ENCODE measurements at regions not wholly inside any gene's neighbourhood (a gene's known extent, or its start where the extent isn't known, plus 50 kb on each side); places are given as distances from the start of the nearest gene placed in this dataset.
"Not testable (repeated sequence)": the region's sequence is repeated elsewhere in the genome, so short reads cannot be mapped to it uniquely, and the experiment has no call there.

DNA sequence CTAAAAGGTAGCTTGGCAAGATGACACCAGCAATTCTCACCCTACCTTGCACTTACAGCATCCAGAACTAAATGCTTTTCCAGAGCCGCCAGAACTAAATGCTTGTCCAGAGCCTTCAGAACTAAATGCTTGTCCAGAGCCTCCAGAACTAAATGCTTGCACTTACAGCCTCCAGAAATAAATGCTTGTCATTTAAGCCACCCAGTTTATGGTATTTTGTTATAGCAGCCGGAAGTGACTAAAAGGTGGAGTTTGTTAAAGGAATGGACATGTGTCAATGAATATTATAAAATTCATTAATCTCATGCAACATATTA, 133.5 kb downstream of the GPX5 start:
- no peak for DNase-seq

DNA sequence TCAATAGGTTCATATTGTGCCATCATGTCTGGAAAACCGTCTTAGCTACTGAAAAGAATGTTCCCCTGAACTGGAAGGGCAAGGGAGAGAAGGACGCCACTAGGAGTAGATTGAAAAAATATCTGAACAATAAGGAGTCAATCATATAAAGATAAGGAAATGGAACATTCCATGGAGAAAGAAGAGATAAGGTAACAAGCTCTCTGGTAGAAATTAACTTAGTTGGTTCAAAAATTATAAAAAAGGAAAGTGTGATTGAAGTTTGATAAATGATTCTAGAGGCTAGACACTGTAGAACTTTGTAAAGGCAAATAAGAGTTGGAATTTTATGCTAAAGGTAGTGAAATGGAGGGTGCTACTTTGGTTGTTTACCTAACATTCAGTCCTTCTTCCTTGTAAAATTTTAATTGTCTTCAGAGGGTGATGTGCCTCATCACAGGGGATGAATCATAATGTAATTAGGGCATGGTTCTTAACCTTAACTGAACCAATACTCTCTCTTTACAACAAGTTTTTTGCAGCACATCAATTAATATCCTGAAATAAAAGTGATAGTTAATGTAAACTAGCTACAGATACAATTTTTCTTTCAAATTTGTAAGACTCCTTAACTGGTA, 135.5 kb downstream of the GPX5 start:
- no peak for DNase-seq

DNA sequence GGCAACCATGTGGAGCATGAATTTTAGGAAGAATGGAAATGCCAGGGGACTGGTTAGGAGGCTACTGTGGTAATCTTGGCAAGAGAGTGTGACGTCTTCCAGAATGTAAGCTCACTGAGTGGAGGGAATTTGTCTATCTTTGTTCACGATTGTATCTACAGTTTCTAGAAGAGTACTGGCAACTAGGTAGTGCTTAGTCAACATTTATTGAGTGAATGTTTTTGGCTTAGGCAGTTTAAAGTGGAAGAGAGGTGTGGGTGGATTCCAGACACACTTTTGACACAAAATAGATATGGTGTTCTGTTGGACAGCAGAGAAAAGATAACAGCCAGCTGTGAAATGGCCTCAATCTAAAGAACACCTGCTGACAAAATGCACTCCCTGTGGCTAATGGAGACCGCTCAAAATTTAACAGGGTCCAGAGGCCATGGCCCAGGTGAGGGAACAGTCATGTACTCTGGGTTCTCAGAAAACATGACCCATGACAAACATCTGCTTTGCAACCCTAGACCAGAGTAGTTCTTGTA, 139.3 kb downstream of the GPX5 start:
- DNase-seq: no peak

DNA sequence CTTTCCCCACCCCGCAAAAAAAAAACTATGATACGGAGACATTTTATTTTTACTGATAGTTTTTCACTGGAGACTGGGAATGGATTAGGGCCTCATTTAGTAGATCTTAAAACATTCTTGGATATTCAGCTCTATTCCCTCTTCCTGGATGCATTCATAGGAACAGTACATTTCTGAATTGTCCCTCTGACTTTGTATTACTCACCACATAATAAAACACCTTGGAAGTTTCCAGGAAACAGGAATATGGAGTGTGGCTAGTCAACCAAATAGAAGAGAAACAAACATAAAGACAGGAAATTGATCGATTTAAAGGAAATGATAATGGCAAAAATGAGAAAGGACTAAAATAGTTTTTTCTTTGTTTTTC, 147.7 kb downstream of the GPX5 start:
- no peak for DNase-seq

DNA sequence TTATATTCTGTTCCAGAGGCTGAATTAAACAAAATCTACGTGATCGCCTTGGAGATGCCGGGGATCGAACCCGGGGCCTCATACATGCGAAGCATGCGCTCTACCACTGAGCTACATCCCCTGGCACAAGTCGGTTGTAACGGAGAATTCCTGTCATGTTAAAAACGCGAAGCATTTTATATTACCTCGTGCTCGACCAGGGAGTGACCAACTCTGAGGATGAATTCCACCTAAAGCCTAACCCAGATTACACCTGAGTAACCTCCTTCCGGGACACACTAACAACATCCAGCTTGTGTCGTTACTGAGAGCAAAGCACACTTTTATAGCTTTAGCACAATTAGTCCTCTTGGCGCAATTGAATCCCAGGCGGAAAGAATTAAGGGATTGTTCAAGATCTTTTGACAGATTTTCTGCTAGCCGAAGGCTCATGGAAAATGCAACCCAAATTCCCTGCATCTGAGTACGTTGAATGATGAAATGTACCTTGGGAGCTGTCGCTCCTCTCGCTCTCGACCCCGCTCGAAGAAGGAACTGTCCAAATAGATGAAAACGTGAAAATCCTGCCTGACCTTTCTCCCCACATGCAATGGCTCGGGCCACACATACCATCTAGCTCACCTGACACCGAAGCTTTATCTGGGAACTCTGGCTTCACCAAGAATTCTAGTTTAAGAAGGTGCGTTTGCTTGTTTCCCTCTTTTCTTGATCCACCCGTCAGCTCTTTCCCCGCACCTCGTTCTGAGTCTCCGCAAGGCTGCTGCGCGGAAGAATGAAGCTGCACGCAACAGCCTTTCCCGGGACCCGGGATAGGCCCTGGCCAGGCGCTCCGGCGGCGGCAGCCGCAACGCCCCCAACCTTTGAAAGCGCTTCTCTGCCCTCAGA, 148.3 kb downstream of the GPX5 start:
- DNase-seq: peak; percentile 8

DNA sequence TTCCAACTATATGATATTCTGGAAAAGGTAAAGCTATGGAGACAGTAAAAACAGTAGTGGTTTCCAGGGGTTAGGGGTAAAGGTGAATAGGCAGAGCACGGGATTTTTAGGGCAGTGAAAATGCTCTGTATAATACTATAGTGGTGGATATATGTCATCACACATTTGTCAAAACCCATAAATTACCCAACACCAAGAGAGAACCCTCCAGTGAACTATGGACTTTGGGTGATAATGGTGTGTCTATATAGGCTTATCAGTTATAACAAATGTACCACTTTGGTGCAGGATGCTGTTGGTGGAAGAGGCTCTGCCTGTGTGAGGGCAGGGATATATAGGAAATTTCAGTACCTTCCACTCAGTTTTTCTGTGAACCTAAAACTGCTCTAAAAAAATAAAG, 149.9 kb downstream of the GPX5 start:
- DNase-seq: no peak

DNA sequence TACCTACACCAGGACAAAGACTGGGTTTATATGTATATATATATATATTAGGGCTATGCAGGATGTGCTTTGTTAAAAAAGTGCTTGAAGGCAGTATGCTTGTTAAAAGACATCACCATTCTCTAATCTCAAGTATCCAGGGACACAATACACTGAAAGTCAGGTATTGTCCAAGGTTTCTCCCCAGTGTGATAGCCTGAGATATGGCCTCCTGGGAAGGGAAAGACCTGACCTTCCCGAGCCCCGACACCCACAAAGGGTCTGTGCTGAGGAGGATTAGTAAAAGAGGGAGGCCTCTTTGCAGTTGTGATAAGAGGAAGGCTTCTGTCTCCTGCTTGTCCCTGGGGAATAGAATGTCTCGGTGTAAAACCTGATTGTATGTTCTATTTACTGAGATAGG, 156.9 kb downstream of the GPX5 start:
- DNase-seq: no peak

DNA sequence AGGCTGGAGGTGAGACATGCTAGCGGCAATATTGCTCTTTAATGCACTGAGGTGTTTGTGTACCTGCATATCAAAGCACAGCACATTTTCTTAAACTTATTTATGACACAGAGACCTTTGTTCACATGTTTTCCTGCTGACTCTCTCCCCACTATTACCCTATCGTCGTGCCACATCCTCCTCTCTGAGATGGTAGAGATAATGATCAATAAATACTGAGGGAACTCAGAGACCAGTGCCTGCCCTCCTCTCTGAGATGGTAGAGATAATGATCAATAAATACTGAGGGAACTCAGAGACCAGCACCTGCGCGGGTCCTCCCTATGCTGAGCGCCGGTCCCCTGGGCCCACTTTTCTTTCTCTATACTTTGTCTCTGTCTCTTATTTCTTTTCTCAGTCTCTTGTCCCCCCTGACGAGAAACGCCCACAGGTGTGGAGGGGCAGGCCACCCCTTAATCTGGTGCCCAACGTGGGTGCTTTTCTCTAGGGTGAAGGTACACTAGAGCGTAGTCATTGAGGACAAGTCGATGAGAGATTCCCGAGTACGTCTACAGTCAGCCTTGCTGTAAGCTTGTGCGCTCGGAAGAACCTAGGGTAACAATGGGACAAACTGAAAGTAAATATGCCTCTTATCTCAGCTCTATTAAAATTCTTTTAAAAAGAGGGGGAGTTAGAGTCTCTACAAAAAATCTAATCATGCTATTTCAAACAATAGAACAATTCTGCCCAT, 157.4 kb downstream of the GPX5 start:
- DNase-seq: peak; percentile 21

DNA sequence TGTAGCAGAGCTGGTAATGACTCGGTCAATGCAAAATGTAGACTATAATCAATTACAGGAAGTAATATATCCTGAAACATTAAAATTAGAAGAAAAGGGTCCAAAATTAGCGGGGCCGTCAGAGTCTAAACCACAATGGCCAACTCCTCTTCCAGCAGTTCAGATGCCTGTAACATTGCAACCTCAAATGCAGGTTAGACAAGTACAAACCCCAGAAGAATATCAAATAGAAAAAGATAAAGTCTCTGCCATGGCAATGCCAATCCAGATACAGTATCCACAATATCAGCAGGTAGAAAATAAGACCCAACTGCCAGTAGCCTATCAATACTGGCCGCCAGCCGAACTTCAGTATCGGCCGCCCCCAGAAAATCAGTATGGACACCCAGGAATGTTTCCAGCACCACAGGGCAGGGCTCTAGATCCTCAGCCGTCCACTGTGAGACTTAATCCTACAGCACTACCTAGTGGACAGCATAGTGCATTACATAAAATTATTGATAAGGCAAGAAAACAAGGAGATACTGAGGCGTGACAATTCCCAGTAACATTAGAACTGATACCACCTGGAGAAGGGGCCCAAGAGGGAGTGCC, 158.4 kb downstream of the GPX5 start:
- DNase-seq: peak; percentile 52

DNA sequence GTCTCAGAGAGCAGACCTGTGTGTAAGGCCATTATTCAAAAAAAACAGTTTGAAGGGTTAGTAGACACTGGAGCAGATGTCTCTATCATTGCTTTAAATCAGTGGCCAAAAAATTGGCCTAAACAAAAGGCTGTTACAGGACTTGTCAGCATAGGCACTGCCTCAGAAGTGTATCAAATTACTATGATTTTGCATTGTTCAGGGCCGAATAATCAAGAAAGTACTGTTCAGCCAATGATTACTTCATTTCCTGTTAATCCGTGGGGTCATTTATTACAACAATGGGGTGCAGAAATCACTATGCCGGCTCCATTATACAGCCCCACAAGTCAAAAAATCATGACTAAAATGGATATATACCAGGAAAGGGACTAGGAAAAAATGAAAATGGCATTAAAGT, 160.3 kb downstream of the GPX5 start:
- DNase-seq: not testable (repeated sequence)

DNA sequence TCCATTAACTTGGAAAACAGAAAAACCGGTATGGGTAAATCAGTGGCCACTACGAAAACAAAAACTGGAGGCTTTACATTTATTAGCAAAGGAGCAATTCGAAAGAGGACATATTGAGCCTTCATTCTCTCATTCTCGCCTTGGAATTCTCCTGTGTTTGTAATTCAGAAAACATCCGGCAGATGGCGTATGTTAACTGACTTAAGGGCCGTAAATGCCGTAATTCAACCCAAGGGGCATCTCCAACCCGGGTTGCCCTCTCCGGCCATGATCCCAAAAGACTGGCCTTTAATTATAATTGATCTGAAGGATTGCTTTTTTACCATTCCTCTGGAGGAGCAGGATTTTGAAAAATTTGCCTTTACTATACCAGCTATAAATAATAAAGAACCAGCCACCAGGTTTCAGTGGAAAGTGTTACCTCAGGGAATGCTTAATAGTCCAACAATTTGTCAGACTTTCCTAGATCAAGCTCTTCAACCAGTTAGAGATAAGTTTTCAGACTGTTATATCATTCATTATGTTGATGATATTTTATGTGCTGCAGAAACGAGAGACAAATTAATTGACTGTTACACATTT, 160.9 kb downstream of the GPX5 start:
- DNase-seq: peak; percentile 74

DNA sequence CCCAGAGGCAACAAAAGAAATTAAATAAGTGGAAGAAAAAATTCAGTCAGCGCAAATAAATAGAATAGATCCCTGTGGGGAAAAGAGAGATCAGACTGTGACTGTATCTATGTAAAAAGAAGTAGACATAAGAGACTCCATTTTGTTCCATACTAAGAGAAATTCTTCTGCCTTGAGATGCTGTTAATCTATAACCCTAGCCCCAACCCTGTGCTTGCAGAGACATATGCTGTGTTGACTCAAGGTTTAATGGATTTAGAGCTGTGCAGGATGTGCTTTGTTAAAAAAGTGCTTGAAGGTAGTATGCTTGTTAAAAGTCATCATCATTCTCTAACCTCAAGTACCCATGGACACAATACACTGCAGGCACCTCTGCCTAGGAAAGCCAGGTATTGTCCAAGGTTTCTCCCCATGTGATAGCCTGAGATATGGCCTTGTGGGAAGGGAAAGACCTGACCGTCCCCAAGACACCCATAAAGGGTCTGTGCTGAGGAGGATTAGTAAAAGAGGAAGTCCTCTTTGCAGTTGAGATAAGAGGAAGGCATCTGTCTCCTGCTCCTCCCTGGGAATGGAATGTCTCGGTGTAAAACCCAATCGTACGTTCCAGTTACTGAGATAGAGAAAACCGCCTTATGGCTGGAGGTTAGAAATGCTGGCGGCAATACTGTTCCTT, 161.8 kb downstream of the GPX5 start:
- not testable (repeated sequence) for DNase-seq

DNA sequence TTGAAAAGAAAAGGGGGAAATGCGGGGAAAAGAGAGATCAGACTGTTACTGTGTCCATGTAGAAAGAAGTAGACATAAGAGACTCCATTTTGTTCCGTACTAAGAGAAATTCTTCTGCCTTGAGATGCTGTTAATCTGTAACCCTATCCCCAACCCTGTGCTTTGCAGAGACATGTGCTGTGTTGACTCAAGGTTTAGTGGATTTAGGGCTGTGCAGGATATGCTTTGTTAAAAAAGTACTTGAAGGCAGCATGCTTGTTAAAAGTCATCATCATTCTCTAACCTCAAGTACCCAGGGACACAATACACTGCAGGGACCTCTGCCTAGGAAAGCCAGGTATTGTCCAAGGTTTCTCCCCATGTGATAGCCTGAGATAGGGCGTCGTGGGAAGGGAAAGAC, 166.3 kb downstream of the GPX5 start:
- not testable (repeated sequence) for DNase-seq

DNA sequence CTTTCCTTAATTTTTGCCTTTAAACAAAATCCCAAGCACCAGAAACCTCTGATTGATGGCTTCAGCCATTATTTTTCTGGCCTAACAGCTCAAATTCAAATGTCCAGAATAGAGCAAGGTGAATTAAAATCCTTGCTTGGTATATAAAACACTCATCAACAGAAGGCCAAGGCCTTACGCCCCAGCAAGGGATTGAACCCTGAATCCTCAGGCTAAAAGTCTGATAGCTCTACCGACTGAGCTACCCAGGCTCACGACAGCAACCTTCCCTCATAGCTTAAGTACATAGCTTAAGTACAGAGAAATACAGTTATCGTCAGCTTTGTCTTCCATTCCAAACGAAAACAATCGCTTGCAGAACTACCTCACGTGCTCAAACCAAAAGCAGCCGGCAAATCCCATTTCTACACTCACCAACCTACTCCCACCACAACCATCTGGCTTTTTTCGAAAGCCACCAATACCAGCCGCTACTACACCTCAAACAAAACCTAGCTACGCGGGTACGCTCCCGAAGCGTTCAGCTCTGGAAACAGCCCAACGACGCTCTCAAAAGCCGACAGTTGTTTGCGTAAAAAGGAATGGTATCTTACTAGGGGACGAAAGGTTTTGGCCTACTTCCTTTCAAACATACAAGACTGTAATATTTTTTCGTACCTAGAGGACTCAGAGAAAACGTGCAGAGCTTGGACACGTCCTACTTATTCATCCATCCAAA, 167.5 kb downstream of the GPX5 start:
- DNase-seq: no peak

DNA sequence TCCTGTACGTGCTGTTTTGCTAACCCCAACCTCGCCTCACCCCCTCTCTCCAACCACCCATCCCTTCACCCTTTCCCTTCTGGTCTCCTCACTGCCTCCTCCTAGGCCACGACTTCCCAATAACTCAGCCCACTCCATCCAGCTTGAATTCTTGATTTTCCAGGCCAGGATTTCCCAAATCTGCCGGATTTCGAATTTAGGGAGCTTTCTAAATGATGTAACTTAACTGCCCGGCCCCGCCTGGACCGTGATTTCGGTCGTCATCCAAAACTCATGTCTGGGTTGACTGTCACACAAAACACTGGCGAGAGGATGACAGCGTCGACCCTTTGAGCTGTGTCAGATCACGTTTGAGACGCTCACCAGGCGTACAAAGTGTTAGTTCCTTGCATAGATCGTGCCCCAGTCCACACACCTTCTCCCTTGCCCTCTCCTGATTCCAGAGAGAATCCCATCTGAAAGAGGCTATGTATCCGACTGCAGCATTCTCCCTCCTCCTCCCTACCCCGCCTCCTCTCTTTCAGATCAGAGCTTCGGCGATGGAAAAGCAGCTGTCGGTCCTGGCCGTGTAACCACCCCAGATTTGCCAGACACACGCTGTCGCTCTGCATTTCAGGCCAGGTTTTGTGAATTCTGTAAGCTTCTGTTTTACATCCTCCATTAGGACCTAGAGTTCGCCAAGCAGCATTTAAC, 168.2 kb downstream of the GPX5 start:
- DNase-seq: no peak

DNA sequence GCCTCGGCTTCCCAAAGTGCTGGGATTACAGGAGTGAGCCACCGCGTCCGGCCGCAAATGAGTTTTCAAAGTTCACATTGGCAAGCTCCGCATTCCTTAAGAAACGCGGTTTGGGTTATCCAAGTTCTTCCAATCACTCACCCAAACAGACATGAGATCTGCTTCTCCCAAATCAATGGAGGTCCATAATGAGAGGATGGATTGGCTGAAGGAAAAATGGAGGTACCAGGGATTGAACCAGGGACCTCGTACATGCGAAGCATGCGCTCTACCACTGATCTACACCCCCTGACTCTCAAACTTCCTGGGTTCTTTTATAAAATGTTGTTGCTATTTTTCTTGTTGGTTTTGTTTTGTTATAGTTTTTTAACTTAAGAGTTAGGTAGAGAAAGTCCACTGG, 170.0 kb downstream of the GPX5 start:
- DNase-seq: no peak

DNA sequence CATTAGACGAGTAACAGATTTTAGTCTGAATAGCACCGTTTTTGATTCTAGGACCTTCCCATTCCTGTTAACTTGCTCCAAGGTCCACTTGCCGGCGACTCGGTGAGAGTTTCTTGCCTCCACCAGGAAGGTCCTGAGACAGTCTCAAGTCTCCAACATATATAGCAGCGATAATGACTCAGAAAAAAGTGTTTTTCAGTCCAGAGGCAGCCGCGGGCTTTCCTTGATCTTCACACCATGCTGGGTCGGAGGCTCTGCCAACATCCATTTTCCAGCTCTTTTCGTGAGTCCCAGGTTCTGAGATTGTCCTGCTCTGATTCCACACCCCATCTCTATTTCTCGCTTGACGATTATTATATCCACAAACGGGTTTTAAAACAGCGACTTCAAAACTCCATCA, 170.5 kb downstream of the GPX5 start:
- no peak for DNase-seq

DNA sequence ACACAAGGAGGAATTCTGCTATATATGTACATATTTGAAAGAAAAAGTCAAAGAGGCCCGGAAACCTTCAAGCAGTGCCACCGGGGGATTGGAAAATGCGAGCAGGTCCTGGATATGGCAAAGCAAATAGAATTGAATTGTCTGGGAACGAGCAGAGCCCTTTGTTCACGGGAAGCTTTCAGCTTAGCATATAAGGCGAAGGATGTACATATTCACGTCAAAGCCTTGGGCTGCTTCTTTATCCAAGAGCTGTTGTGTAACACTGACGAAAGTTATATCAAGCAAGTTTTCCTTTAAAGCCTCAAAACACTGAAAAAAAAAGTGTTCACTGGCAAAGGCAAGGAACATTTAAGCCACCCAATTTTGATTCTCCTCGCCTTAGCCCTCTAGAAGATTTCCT, 171.0 kb downstream of the GPX5 start:
- DNase-seq: no peak

DNA sequence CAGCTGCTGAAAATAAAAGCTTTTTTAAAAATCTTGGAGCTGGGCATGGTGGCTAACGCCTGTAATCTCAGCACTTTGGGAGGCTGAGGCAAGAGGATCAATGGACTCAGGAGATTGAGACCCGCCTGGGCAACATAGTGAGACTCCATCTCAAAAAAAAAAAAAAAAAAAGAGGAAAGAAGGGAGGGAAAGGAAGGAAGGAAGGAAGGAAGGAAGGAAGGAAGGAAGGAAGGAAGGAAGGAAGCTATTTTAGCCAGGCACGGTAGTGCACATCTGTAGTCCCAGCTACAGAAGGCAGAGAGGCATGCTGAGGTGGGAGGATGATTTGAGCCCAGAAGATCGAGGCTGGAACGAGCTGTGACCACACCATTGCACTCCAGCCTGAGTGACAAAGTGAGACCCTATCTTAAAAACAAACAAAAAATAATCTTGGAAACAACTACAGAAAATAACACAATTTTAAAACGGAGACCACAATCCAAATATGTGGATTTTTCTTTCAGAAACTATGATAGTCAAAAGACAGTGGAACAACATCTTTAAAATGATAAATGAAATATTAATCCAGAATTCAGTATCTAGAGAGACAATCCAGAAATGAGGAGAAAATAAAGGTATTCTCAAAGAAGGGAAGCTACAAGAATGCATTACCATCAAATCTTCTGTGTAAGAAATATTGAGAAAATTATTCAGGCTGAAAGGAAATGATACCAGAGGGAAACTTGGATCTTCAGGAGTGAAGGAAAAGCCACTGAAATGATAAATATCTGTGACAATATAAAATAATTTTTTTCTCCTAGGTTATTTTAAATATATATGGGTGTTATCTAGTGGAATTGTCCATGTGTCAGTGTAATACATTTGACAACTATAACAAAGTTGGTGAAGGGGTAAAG, 182.0 kb downstream of the GPX5 start:
- DNase-seq: no peak

Measured in CD4-positive, alpha-beta T cell treated with Interleukin-17A for 1 hour (primary cell).